Stimulated activated naive CD8-positive, alpha-beta T cell treated with anti-CD3 and anti-CD28 coated beads, Interleukin-15, Interleukin-2, amounts not matched to agents 100 ng/mL and 50 ng/mL, for 24 hours (primary cell): ENCODE measurements at regions not wholly inside any gene's neighbourhood (a gene's known extent, or its start where the extent isn't known, plus 50 kb on each side); places are given as distances from the start of the nearest gene placed in this dataset.
"Not testable (repeated sequence)": the region's sequence is repeated elsewhere in the genome, so short reads cannot be mapped to it uniquely, and the experiment has no call there.

Experiments used
- H3K27ac Mint-ChIP-seq: one replicate; pipeline ENCODE4 v1.8.0; 2021; ENCODE audit warnings: mild to moderate bottlenecking, mixed read lengths
- H3K27me3 Mint-ChIP-seq: one replicate; pipeline ENCODE4 v1.8.0; 2021; ENCODE audit warnings: mixed read lengths
- H3K36me3 Mint-ChIP-seq: one replicate; pipeline ENCODE4 v1.8.0; 2021; ENCODE audit warnings: low read depth, mixed read lengths
- H3K4me1 Mint-ChIP-seq: one replicate; pipeline ENCODE4 v1.8.0; 2021; ENCODE audit warnings: low read depth, mixed read lengths
- H3K4me3 Mint-ChIP-seq: one replicate; pipeline ENCODE4 v1.8.0; 2021; ENCODE audit warnings: mild to moderate bottlenecking, mixed read lengths
- H3K9me3 Mint-ChIP-seq: one replicate; pipeline ENCODE4 v1.8.0; 2021; ENCODE audit warnings: mixed read lengths

- not testable (repeated sequence) for H3K27ac Mint-ChIP-seq, H3K4me1 Mint-ChIP-seq, H3K4me3 Mint-ChIP-seq, H3K9me3 Mint-ChIP-seq, H3K27me3 Mint-ChIP-seq, H3K36me3 Mint-ChIP-seq
Observed at GRCh38 chr17:30594953-30595371, 117.8 kb downstream of the GOSR1 start.

- no peak overlapping the region for H3K4me3 Mint-ChIP-seq
- no peak overlapping the region for H3K27ac Mint-ChIP-seq
- H3K36me3 Mint-ChIP-seq, result no peaks in the 10 kb centered on the region
- H3K4me1 Mint-ChIP-seq, result no peaks in the 10 kb centered on the region
- no peaks in the 10 kb centered on the region for H3K9me3 Mint-ChIP-seq
- no peaks in the 10 kb centered on the region for H3K27me3 Mint-ChIP-seq
Observed at GRCh38 chr17:30594223-30594952, 117.2 kb downstream of the GOSR1 start.

GRCh38 chr17:30590081-30590733 is 113.0 kb downstream of the GOSR1 start:
- no peaks in the 10 kb centered on the region for H3K36me3 Mint-ChIP-seq
- H3K27ac Mint-ChIP-seq, result no peak overlapping the region
- H3K4me1 Mint-ChIP-seq, result peaks cover 8% of the 10 kb centered on the region
- H3K9me3 Mint-ChIP-seq, result no peaks in the 10 kb centered on the region
- H3K4me3 Mint-ChIP-seq, result no peak overlapping the region
- no peaks in the 10 kb centered on the region for H3K27me3 Mint-ChIP-seq

- no peaks in the 10 kb centered on the region for H3K27me3 Mint-ChIP-seq
- H3K36me3 Mint-ChIP-seq, result no peaks in the 10 kb centered on the region
- H3K4me3 Mint-ChIP-seq, result no peak overlapping the region
- H3K4me1 Mint-ChIP-seq, result peaks cover 8% of the 10 kb centered on the region
- H3K27ac Mint-ChIP-seq, result no peak overlapping the region
- H3K9me3 Mint-ChIP-seq, result no peaks in the 10 kb centered on the region
Observed at GRCh38 chr17:30589431-30589830, 112.2 kb downstream of the GOSR1 start.

GRCh38 chr17:30588798-30589247 is 111.6 kb downstream of the GOSR1 start:
- Mint-ChIP-seq H3K27ac (no peak overlapping the region), H3K9me3 (no peaks in the 10 kb centered on the region)

GRCh38 chr17:30586818-30587595 is 109.8 kb downstream of the GOSR1 start:
- Mint-ChIP-seq H3K36me3 (no peaks in the 10 kb centered on the region), H3K27ac (peak overlapping the region; percentile 17), H3K9me3 (no peaks in the 10 kb centered on the region), H3K4me3 (no peak overlapping the region), H3K27me3 (peaks cover 5% of the 10 kb centered on the region), H3K4me1 (peaks cover 8% of the 10 kb centered on the region)

More at GRCh38 chr17:30588798-30589247, 111.6 kb downstream of the GOSR1 start:
- H3K36me3 Mint-ChIP-seq, result no peaks in the 10 kb centered on the region
- no peak overlapping the region for H3K4me3 Mint-ChIP-seq
- peaks cover 8% of the 10 kb centered on the region for H3K4me1 Mint-ChIP-seq
- H3K27me3 Mint-ChIP-seq, result no peaks in the 10 kb centered on the region

GRCh38 chr17:30584810-30585209 is 107.6 kb downstream of the GOSR1 start:
- Mint-ChIP-seq H3K36me3 (no peaks in the 10 kb centered on the region), H3K9me3 (no peaks in the 10 kb centered on the region), H3K27ac (no peak overlapping the region), H3K4me1 (peaks cover 8% of the 10 kb centered on the region), H3K27me3 (peaks cover 5% of the 10 kb centered on the region), H3K4me3 (no peak overlapping the region)

- Mint-ChIP-seq H3K4me1 (no peaks in the 10 kb centered on the region), H3K4me3 (no peak overlapping the region)
Observed at GRCh38 chr17:30580916-30581315, 103.7 kb downstream of the GOSR1 start.

GRCh38 chr17:30579610-30580315 is 102.6 kb downstream of the GOSR1 start:
- H3K4me3 Mint-ChIP-seq, result no peak overlapping the region
- H3K27ac Mint-ChIP-seq, result no peak overlapping the region
- no peaks in the 10 kb centered on the region for H3K36me3 Mint-ChIP-seq

More at GRCh38 chr17:30580916-30581315, 103.7 kb downstream of the GOSR1 start:
- Mint-ChIP-seq H3K9me3 (no peaks in the 10 kb centered on the region), H3K27me3 (peaks cover 5% of the 10 kb centered on the region), H3K27ac (no peak overlapping the region), H3K36me3 (no peaks in the 10 kb centered on the region)

GRCh38 chr17:30578015-30578717 is 101.0 kb downstream of the GOSR1 start:
- not testable (repeated sequence) for H3K9me3 Mint-ChIP-seq, H3K4me3 Mint-ChIP-seq, H3K36me3 Mint-ChIP-seq, H3K27ac Mint-ChIP-seq, H3K27me3 Mint-ChIP-seq, H3K4me1 Mint-ChIP-seq

More at GRCh38 chr17:30579610-30580315, 102.6 kb downstream of the GOSR1 start:
- peaks cover 5% of the 10 kb centered on the region for H3K27me3 Mint-ChIP-seq
- H3K4me1 Mint-ChIP-seq, result no peaks in the 10 kb centered on the region
- H3K9me3 Mint-ChIP-seq, result no peaks in the 10 kb centered on the region
